MM.1S (cell line): ENCODE measurements at regions not wholly inside any gene's neighbourhood (a gene's known extent, or its start where the extent isn't known, plus 50 kb on each side); places are given as distances from the start of the nearest gene placed in this dataset.

Experiments used
- EZH2phosphoT487 ChIP-seq: fragments of 300-600 bp; sonication (generic); IDR thresholded peaks from 2 replicates; pipeline ENCODE4 v1.6.1; 2018; ENCODE audit warnings: antibody characterized with exemption, low read length
- TF ChIP-seq, protein P1 (sequence below): fragments of 300-600 bp; sonication (generic); IDR thresholded peaks from 2 replicates; pipeline ENCODE4 v1.5.1; 2016; ENCODE audit warnings: antibody characterized with exemption, low read length, mixed read lengths

DNA sequence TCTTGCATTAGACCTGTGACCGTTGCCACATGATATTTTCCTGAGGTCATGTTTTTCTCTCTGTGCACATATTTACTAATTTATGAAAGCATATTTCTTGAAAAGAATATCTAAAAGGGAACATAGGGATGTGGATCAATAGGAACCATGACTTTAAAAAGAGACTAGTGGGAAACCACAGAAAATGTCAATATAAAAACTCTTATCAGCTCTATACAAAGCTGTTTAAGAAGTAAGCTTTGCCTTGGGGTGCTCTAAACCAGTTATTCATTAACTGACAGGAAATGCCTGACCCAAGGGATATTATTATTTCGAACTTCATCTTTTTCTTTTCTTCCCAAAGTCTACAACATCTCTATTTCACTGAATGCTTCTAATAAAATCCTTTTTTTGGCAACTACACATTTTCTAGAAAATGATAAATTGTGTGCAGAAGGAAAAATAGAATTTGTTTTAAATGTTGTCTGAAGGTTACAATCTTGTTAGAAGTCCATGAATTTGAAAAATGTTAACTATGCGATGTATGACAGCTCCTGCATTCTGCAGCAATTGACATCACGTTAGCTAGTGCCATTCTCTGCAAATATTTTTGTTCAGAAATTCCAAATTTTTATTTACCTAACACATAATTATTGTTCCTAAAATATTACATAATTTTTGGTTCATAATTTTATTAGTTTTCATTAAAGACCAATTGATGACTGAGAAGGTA, 345.0 kb downstream of the SLC16A7 start:
- TF ChIP-seq, protein P1, sequence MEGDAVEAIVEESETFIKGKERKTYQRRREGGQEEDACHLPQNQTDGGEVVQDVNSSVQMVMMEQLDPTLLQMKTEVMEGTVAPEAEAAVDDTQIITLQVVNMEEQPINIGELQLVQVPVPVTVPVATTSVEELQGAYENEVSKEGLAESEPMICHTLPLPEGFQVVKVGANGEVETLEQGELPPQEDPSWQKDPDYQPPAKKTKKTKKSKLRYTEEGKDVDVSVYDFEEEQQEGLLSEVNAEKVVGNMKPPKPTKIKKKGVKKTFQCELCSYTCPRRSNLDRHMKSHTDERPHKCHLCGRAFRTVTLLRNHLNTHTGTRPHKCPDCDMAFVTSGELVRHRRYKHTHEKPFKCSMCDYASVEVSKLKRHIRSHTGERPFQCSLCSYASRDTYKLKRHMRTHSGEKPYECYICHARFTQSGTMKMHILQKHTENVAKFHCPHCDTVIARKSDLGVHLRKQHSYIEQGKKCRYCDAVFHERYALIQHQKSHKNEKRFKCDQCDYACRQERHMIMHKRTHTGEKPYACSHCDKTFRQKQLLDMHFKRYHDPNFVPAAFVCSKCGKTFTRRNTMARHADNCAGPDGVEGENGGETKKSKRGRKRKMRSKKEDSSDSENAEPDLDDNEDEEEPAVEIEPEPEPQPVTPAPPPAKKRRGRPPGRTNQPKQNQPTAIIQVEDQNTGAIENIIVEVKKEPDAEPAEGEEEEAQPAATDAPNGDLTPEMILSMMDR: no peak
- TF ChIP-seq EZH2phosphoT487: no peak
